ENCODE measurements at regions not wholly inside any gene's neighbourhood (a gene's known extent, or its start where the extent isn't known, plus 50 kb on each side); places are given as distances from the start of the nearest gene placed in this dataset.

DNA sequence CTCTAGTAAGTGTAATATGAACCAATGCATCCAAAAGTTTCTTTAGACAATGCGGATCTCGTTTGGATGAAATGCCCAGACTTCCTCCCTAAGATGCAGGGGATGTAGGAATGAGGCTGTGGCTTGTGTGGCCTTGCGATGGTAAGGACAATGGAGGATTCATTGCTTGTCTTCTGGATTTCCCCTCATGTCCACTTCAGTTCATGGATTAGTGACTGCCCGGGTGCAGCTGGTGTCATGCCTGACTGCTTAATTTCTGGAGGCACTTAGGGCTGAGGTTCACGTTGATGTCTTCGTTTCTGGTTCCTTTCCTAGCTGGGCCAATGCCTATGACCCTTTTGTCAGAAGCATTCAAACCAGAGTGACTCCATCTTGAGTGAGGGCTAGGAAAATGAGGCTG, 93.8 kb downstream of the SCP2D1 start:
- TF ChIP-seq, protein P1, sequence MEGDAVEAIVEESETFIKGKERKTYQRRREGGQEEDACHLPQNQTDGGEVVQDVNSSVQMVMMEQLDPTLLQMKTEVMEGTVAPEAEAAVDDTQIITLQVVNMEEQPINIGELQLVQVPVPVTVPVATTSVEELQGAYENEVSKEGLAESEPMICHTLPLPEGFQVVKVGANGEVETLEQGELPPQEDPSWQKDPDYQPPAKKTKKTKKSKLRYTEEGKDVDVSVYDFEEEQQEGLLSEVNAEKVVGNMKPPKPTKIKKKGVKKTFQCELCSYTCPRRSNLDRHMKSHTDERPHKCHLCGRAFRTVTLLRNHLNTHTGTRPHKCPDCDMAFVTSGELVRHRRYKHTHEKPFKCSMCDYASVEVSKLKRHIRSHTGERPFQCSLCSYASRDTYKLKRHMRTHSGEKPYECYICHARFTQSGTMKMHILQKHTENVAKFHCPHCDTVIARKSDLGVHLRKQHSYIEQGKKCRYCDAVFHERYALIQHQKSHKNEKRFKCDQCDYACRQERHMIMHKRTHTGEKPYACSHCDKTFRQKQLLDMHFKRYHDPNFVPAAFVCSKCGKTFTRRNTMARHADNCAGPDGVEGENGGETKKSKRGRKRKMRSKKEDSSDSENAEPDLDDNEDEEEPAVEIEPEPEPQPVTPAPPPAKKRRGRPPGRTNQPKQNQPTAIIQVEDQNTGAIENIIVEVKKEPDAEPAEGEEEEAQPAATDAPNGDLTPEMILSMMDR (conservative IDR thresholded peaks at IDR 0.05; ENCODE audit: low read depth, low read length), result no peak
- no peak overlapping the region for H3K4me3 ChIP-seq (ENCODE audit: low read depth, low read length)
- no peak for DNase-seq (ENCODE audit: low read depth)

DNA sequence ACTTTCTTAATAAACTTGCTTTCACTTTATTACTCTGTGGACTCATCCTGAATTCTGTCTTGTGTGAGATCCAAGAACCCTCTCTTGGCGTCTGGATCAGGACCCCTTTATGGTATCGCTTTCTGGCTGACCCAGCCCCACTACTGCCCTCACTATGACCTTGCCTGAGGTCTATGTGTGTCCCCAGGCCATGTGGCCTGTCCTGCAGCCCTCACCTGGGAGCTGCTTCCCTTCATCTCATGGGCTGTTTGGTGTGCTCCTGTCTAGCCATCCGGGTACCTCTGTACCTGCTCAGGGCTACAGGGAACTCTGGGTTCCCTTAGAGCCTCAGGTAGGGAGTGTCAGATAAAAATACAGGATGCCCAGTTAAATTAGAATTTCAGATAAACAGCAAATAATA, 94.5 kb downstream of the SCP2D1 start:
- no peak overlapping the region for H3K4me3 ChIP-seq (ENCODE audit: low read depth, low read length)
- no peak for DNase-seq (ENCODE audit: low read depth)
- TF ChIP-seq, protein P1 (conservative IDR thresholded peaks at IDR 0.05; ENCODE audit: low read depth, low read length), result no peak

DNA sequence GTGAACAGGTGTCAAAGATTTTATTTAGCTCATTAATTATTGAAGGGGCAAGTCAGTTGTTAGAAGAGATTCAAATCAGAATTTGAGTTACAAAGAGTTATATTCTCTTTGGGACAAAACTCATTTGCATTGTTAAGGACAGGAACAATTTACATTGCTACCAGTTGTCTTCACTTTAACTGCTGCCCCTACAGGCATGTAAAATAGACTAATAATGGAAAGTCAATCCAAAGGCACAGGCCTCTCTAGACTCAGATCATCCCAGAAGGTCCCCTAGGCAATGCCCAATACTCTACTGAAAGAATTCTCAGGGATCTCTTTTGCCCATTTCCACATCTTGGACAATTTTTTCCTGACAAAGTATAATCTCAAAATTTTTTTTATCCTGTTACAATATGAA, 95.7 kb downstream of the SCP2D1 start:
- no peak for DNase-seq (ENCODE audit: low read depth)
- TF ChIP-seq, protein P1 (conservative IDR thresholded peaks at IDR 0.05; ENCODE audit: low read depth, low read length), result no peak
- no peak overlapping the region for H3K4me3 ChIP-seq (ENCODE audit: low read depth, low read length)

DNA sequence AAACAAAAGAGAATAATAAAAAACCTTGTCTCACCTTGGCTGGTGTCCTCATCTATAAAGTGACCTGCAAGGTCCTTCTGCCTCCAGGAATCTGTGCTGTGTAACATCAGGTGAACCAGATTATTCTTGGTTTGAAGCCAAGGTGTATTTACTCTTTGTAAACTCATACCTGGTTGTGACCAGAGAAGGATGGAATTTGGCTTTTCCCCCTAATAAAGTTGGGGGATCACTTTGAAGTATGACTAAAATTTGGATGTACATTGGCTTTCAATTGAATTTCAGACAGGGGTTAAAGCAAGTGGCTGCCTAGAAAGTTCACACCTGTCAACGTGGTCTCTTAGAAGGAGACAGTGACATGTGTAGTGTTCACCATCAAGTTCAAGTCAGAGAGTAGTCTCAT, 100.1 kb downstream of the SCP2D1 start:
- no peak for DNase-seq (ENCODE audit: low read depth)
- TF ChIP-seq, protein P1 (conservative IDR thresholded peaks at IDR 0.05; ENCODE audit: low read depth, low read length), result no peak
- no peak overlapping the region for H3K4me3 ChIP-seq (ENCODE audit: low read depth, low read length)

DNA sequence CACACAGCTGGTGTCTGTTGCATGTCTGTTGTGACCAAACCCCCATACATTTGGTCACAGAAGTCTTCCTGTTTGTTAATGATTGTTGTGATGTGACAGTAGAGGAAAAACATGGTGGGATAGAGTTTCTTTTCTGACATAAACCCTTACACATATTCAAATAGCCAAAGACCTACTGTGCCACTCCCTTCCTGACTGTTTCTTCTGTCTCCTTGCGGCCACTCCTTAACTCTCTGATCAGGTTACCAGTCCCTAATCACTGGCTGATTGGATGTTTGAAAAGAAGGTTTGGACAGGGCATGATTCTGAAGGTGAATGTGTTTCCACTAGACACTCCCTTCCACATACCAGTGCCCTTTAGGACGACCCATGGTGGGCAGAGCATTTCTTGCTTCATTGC, 101.2 kb downstream of the SCP2D1 start:
- no peak for DNase-seq (ENCODE audit: low read depth)
- TF ChIP-seq, protein P1 (conservative IDR thresholded peaks at IDR 0.05; ENCODE audit: low read depth, low read length), result no peak
- no peak overlapping the region for H3K4me3 ChIP-seq (ENCODE audit: low read depth, low read length)

DNA sequence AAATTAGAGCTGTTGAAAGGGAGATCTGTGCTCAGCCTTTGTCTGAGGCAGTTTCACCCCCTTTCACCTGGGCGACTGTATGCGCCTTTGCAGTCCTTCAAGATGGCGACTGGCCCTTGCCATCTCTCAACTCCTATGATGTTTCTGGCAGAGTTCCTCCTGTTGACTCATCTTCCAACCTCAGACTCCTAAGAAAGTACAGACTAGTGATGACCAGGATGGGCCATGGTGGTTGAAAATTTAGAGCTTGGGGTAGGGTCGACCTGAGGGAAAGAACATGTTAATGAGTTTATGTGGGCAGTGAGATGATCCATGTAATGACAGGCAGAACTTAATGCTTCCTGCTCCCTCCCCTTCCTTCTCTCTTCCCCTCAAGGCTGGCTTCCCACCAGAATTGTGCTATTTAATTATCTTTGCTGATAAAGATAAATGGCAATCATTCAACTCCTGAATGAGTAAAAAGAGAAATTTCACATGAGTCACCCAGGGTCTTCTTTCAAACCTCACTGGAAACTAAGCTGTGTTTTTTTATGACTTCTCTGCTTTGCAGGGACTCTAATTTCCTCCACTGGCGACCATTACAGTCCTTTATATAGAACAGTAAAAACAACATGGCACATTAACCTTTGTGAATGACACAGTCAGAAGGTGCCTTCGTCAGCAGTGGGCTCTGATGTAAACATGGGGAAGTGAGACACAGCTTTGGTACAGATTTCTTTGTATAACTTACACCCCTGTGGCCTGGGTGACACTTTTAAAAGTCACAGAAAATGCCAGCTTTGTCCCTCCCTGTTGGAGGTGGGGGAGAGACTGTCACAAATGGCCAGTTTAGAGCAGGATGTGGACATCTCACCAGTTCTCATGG, 103.5 kb downstream of the SCP2D1 start:
- TF ChIP-seq, protein P1 (conservative IDR thresholded peaks at IDR 0.05; ENCODE audit: low read depth, low read length), result no peak

DNA sequence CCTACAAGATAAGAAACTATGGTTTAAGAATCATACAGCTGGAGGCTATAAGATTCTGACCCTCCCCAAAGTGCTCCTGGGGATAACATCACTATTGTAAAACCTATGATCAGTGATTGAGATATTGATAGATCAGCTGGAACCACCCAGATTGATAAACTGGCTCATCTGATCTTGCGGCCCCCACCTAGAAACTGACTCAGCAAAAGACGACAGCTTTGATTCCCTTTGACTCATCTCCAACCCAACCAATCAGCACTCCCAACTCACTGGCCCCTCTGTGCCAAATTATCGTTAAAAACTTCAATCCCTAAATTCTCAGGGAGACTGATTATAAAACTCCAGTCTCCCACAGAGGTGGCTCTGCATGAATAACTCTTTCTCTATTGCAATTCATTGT, 106.4 kb downstream of the SCP2D1 start:
- H3K4me3 ChIP-seq (ENCODE audit: low read depth, low read length), result no peak overlapping the region
- no peak for DNase-seq (ENCODE audit: low read depth)
- TF ChIP-seq, protein P1 (conservative IDR thresholded peaks at IDR 0.05; ENCODE audit: low read depth, low read length), result no peak

More for the DNA sequence above, 103.5 kb downstream of the SCP2D1 start:
- no peak for DNase-seq (ENCODE audit: low read depth)
- H3K4me3 ChIP-seq (ENCODE audit: low read depth, low read length), result no peak overlapping the region

All from choroid plexus epithelial cell (primary cell).